GM12892 (cell line): ENCODE measurements at regions not wholly inside any gene's neighbourhood (a gene's known extent, or its start where the extent isn't known, plus 50 kb on each side); places are given as distances from the start of the nearest gene placed in this dataset.

ENCODE experiments used
- DNase-seq: peaks from one replicate; pipeline ENCODE4 v3.0.0; 2011; ENCODE audit not compliant: insufficient read length
- FAIRE-seq: peaks from 2 replicates; lab custom pipeline; 2011; peaks lifted over from hg19 to GRCh38; lab: Jason Lieb, UNC
- POLR2A ChIP-seq: IDR thresholded peaks from 2 replicates; pipeline ENCODE4 v1.6.1; 2011; ENCODE audit warnings: low read depth, low read length, control low read depth
- POLR2AphosphoS5 ChIP-seq: IDR thresholded peaks from 2 replicates; pipeline ENCODE4 v1.6.1; 2011; ENCODE audit warnings: low read depth, low read length, control low read depth
- TAF1 ChIP-seq: IDR thresholded peaks from 2 replicates; pipeline ENCODE4 v1.6.1; 2011; ENCODE audit warnings: low read depth, mild to moderate bottlenecking, control low read depth, low read length, borderline replicate concordance

- DNase-seq (no peak), FAIRE-seq (no peak)
- TF ChIP-seq POLR2A (no peak), POLR2AphosphoS5 (no peak), TAF1 (no peak)
Measured at GRCh38 chr15:26165546-26165945, 302.4 kb upstream of the ATP10A start.

- FAIRE-seq (no peak), DNase-seq (no peak)
- no peak for TF ChIP-seq POLR2AphosphoS5
- TF ChIP-seq TAF1, result no peak
- no peak for TF ChIP-seq POLR2A
Measured at GRCh38 chr15:26160343-26160742, 297.2 kb upstream of the ATP10A start.

GRCh38 chr15:26158176-26158575 lies 295.0 kb upstream of the ATP10A start:
- FAIRE-seq (no peak), DNase-seq (no peak)
- no peak for TF ChIP-seq TAF1
- TF ChIP-seq POLR2AphosphoS5, result no peak
- TF ChIP-seq POLR2A, result no peak

GRCh38 chr15:26157081-26157480 lies 294.0 kb upstream of the ATP10A start:
- no peak for DNase-seq
- no peak for FAIRE-seq
- TF ChIP-seq POLR2A (no peak), POLR2AphosphoS5 (no peak), TAF1 (no peak)

- DNase-seq (no peak), FAIRE-seq (no peak)
- no peak for TF ChIP-seq POLR2A
- TF ChIP-seq POLR2AphosphoS5, result no peak
- TF ChIP-seq TAF1, result no peak
Measured at GRCh38 chr15:26156051-26156450, 292.9 kb upstream of the ATP10A start.

GRCh38 chr15:26148156-26148860 lies 285.2 kb upstream of the ATP10A start:
- no peak for TF ChIP-seq TAF1
- DNase-seq (no peak), FAIRE-seq (no peak)

GRCh38 chr15:26146202-26146601 lies 283.1 kb upstream of the ATP10A start:
- TF ChIP-seq POLR2A (no peak), TAF1 (no peak), POLR2AphosphoS5 (no peak)
- FAIRE-seq (no peak), DNase-seq (no peak)

- DNase-seq (no peak), FAIRE-seq (no peak)
- TF ChIP-seq POLR2AphosphoS5, result no peak
- TF ChIP-seq TAF1, result no peak
- TF ChIP-seq POLR2A, result no peak
Measured at GRCh38 chr15:26145796-26146195, 282.7 kb upstream of the ATP10A start.

GRCh38 chr15:26144836-26145235 lies 281.7 kb upstream of the ATP10A start:
- DNase-seq (no peak), FAIRE-seq (no peak)
- no peak for TF ChIP-seq POLR2A
- no peak for TF ChIP-seq TAF1
- no peak for TF ChIP-seq POLR2AphosphoS5

- TF ChIP-seq POLR2A (no peak), POLR2AphosphoS5 (no peak), TAF1 (no peak)
- DNase-seq, result no peak
- FAIRE-seq, result no peak
Measured at GRCh38 chr15:26143221-26143620, 280.1 kb upstream of the ATP10A start.

GRCh38 chr15:26134812-26135211 lies 271.7 kb upstream of the ATP10A start:
- TF ChIP-seq TAF1, result no peak
- TF ChIP-seq POLR2A, result no peak
- TF ChIP-seq POLR2AphosphoS5, result no peak
- no peak for DNase-seq
- no peak for FAIRE-seq

GRCh38 chr15:26134152-26134551 lies 271.0 kb upstream of the ATP10A start:
- no peak for FAIRE-seq
- DNase-seq, result no peak
- no peak for TF ChIP-seq TAF1
- TF ChIP-seq POLR2AphosphoS5, result no peak
- TF ChIP-seq POLR2A, result no peak

GRCh38 chr15:26132811-26133210 lies 269.7 kb upstream of the ATP10A start:
- no peak for FAIRE-seq

GRCh38 chr15:26129852-26130251 lies 266.7 kb upstream of the ATP10A start:
- FAIRE-seq, result no peak
- DNase-seq, result no peak

More at GRCh38 chr15:26132811-26133210, 269.7 kb upstream of the ATP10A start:
- TF ChIP-seq TAF1, result no peak
- no peak for TF ChIP-seq POLR2A
- no peak for TF ChIP-seq POLR2AphosphoS5
- no peak for DNase-seq

More at GRCh38 chr15:26129852-26130251, 266.7 kb upstream of the ATP10A start:
- TF ChIP-seq TAF1 (no peak), POLR2AphosphoS5 (no peak), POLR2A (no peak)
